A673 (cell line): ENCODE measurements at regions not wholly inside any gene's neighbourhood (a gene's known extent, or its start where the extent isn't known, plus 50 kb on each side); places are given as distances from the start of the nearest gene placed in this dataset.

Experiments
- BruUV-seq: library from RNA; stranded (reverse); fragments of 400-500 nt; replicated peaks from 2 replicates; lab custom pipeline; 2021; lab: Mats Ljungman, UMichigan
- CTCF ChIA-PET: fragments of 300-600 bp; sonication (Branson Sonifier 250); formaldehyde crosslinking; loops from one replicate; lab custom pipeline; 2022; ENCODE audit warnings: antibody characterized with exemption; lab: Charles Lee
- POLR2A ChIA-PET: fragments of 300-600 bp; sonication (Branson Sonifier 250); formaldehyde crosslinking; loops from one replicate; lab custom pipeline; 2022; ENCODE audit warnings: antibody characterized with exemption; ENCODE audit not compliant: low non-redundant PET; lab: Charles Lee
- DNase-seq: peaks from one replicate; pipeline ENCODE4 v3.0.0-alpha.2; 2015; ENCODE audit warnings: low spot score
- H3K27ac ChIP-seq: fragments of 200-600 bp; sonication (generic); 2 replicates; pipeline ENCODE4 v1.5.1; 2016; ENCODE audit warnings: mixed run types, low read depth, mild to moderate bottlenecking, mixed read lengths, antibody characterized with exemption, low read length; ENCODE audit not compliant: poor library complexity, severe bottlenecking
- H3K27me3 ChIP-seq: fragments of 200-600 bp; sonication (generic); replicated peaks from 2 replicates; pipeline ENCODE4 v1.6.1; 2017; ENCODE audit warnings: mixed run types, low read depth, mild to moderate bottlenecking, mixed read lengths, antibody characterized with exemption, low read length; ENCODE audit not compliant: insufficient read depth, poor library complexity
- H3K36me3 ChIP-seq: fragments of 200-600 bp; sonication (generic); 2 replicates; pipeline ENCODE4 v1.6.1; 2016; ENCODE audit warnings: mixed run types, mild to moderate bottlenecking, mixed read lengths, antibody characterized with exemption, low read length; ENCODE audit not compliant: insufficient read depth, poor library complexity, severe bottlenecking
- H3K4me1 ChIP-seq: fragments of 200-600 bp; sonication (generic); 2 replicates; pipeline ENCODE4 v1.6.1; 2017; ENCODE audit warnings: mixed run types, mild to moderate bottlenecking, mixed read lengths, antibody characterized with exemption, low read length; ENCODE audit not compliant: insufficient read depth, poor library complexity, severe bottlenecking
- H3K4me3 ChIP-seq: fragments of 200-600 bp; sonication (generic); 2 replicates; pipeline ENCODE4 v1.5.1; 2016; ENCODE audit warnings: low read depth, mixed run types, mild to moderate bottlenecking, mixed read lengths, low read length; ENCODE audit not compliant: poor library complexity, severe bottlenecking
- H3K9me3 ChIP-seq: fragments of 200-600 bp; sonication (generic); 2 replicates; pipeline ENCODE4 v1.6.1; 2016; ENCODE audit warnings: mixed run types, low read depth, mild to moderate bottlenecking, mixed read lengths, antibody characterized with exemption, low read length; ENCODE audit not compliant: poor library complexity, severe bottlenecking
- CTCF ChIP-seq: fragments of 300-800, 200-600 bp; sonication (generic); conservative IDR thresholded peaks from 2 replicates; pipeline ENCODE4 v1.5.1; 2017; ENCODE audit warnings: low read depth, mild to moderate bottlenecking, antibody characterized with exemption, low read length, moderate library complexity, mixed read lengths
- EZH2 ChIP-seq: fragments of 200-600 bp; sonication (generic); IDR thresholded peaks from 2 replicates; pipeline ENCODE4 v1.6.1; 2017; ENCODE audit warnings: borderline replicate concordance, low read depth, mild to moderate bottlenecking, mixed read lengths, antibody characterized with exemption, low read length; ENCODE audit not compliant: poor library complexity, severe bottlenecking
- intact Hi-C: fragments of 100-400 bp; cut with micrococcal nuclease; formaldehyde crosslinking; loops from one replicate; pipeline ENCODE4 v1.10.0; 2022; ENCODE audit not compliant: unreplicated experiment

GRCh38 chr3:157672061-157672460 lies 168.8 kb upstream of the VEPH1 start:
- TF ChIP-seq EZH2 (no peak), CTCF (no peak)
- ChIA-PET CTCF (no interaction called here), POLR2A (no interaction called here)
- no peak for DNase-seq
- H3K9me3 ChIP-seq = no peaks in the 10 kb centered on the region
- H3K4me1 ChIP-seq = no peaks in the 10 kb centered on the region
- no peak overlapping the region for H3K27ac ChIP-seq
- intact Hi-C loops = no loop called here
- H3K27me3 ChIP-seq = no peaks in the 10 kb centered on the region
- no peak overlapping the region for H3K4me3 ChIP-seq
- no TSS peak for BruUV-seq
- H3K36me3 ChIP-seq = no peaks in the 10 kb centered on the region

GRCh38 chr3:157671656-157672055 lies 168.4 kb upstream of the VEPH1 start:
- no peaks in the 10 kb centered on the region for H3K9me3 ChIP-seq
- no peak for DNase-seq
- no peak overlapping the region for H3K27ac ChIP-seq
- no peaks in the 10 kb centered on the region for H3K4me1 ChIP-seq
- no peak for TF ChIP-seq CTCF
- TF ChIP-seq EZH2 = no peak
- ChIA-PET CTCF (no interaction called here), POLR2A (no interaction called here)
- no TSS peak for BruUV-seq
- no peak overlapping the region for H3K4me3 ChIP-seq
- no peaks in the 10 kb centered on the region for H3K27me3 ChIP-seq
- no peaks in the 10 kb centered on the region for H3K36me3 ChIP-seq
- intact Hi-C loops = no loop called here

- intact Hi-C loops = no loop called here
- ChIA-PET POLR2A (no interaction called here), CTCF (no interaction called here)
- BruUV-seq = no TSS peak
- Histone ChIP-seq H3K4me1 (no peaks in the 10 kb centered on the region), H3K4me3 (no peak overlapping the region), H3K27ac (no peak overlapping the region), H3K9me3 (no peaks in the 10 kb centered on the region), H3K27me3 (no peaks in the 10 kb centered on the region), H3K36me3 (no peaks in the 10 kb centered on the region)
- no peak for TF ChIP-seq EZH2
- no peak for TF ChIP-seq CTCF
- DNase-seq = no peak
These were observed 166.2 kb upstream of the VEPH1 start for GRCh38 chr3:157669416-157669815.
